RPMI8226 (cell line): ENCODE measurements at regions not wholly inside any gene's neighbourhood (a gene's known extent, or its start where the extent isn't known, plus 50 kb on each side); places are given as distances from the start of the nearest gene placed in this dataset.
"Not testable (repeated sequence)": the region's sequence is repeated elsewhere in the genome, so short reads cannot be mapped to it uniquely, and the experiment has no call there.

Experiments used
- DNase-seq: peaks from one replicate; pipeline ENCODE4 v3.0.0-alpha.2; 2015

- DNase-seq: no peak
Observed at GRCh38 chr3:178202194-178202593, 334.0 kb upstream of the KCNMB2 start.

- no peak for DNase-seq
Observed at GRCh38 chr3:178203165-178203564, 333.1 kb upstream of the KCNMB2 start.

- no peak for DNase-seq
Observed at GRCh38 chr3:178203650-178204049, 332.6 kb upstream of the KCNMB2 start.

GRCh38 chr3:178205740-178206139 is 330.5 kb upstream of the KCNMB2 start:
- DNase-seq: no peak

- DNase-seq: no peak
Observed at GRCh38 chr3:178206521-178206920, 329.7 kb upstream of the KCNMB2 start.

- DNase-seq: not testable (repeated sequence)
Observed at GRCh38 chr3:178207161-178207560, 329.1 kb upstream of the KCNMB2 start.

- not testable (repeated sequence) for DNase-seq
Observed at GRCh38 chr3:178207627-178208026, 328.6 kb upstream of the KCNMB2 start.

GRCh38 chr3:178209116-178209515 is 327.1 kb upstream of the KCNMB2 start:
- DNase-seq: not testable (repeated sequence)

- not testable (repeated sequence) for DNase-seq
Observed at GRCh38 chr3:178209618-178210017, 326.6 kb upstream of the KCNMB2 start.

GRCh38 chr3:178211086-178211485 is 325.1 kb upstream of the KCNMB2 start:
- not testable (repeated sequence) for DNase-seq

GRCh38 chr3:178217479-178217878 is 318.8 kb upstream of the KCNMB2 start:
- no peak for DNase-seq

GRCh38 chr3:178218231-178218630 is 318.0 kb upstream of the KCNMB2 start:
- no peak for DNase-seq

GRCh38 chr3:178219661-178220060 is 316.6 kb upstream of the KCNMB2 start:
- DNase-seq: not testable (repeated sequence)

GRCh38 chr3:178223876-178224275 is 312.4 kb upstream of the KCNMB2 start:
- DNase-seq: no peak

- DNase-seq: no peak
Observed at GRCh38 chr3:178226094-178226493, 310.1 kb upstream of the KCNMB2 start.

- no peak for DNase-seq
Observed at GRCh38 chr3:178231645-178232044, 304.6 kb upstream of the KCNMB2 start.

- DNase-seq: no peak
Observed at GRCh38 chr3:178233371-178234071, 302.7 kb upstream of the KCNMB2 start.

- no peak for DNase-seq
Observed at GRCh38 chr3:178236555-178237277, 299.5 kb upstream of the KCNMB2 start.

- no peak for DNase-seq
Observed at GRCh38 chr3:178238179-178238578, 298.1 kb upstream of the KCNMB2 start.

GRCh38 chr3:178244733-178245709 is 291.2 kb upstream of the KCNMB2 start:
- no peak for DNase-seq

- peak; percentile 12 for DNase-seq
Observed at GRCh38 chr3:178246004-178246403, 290.2 kb upstream of the KCNMB2 start.

GRCh38 chr3:178255315-178255714 is 280.9 kb upstream of the KCNMB2 start:
- no peak for DNase-seq

GRCh38 chr3:178257491-178257890 is 278.7 kb upstream of the KCNMB2 start:
- DNase-seq: no peak
